Right atrium auricular region (tissue), 2 donors: ENCODE measurements at regions not wholly inside any gene's neighbourhood (a gene's known extent, or its start where the extent isn't known, plus 50 kb on each side); places are given as distances from the start of the nearest gene placed in this dataset.

Experiments used
- DNase-seq: peaks from one replicate; pipeline ENCODE4 v3.0.0-alpha.2; 2019; ENCODE audit warnings: low spot score
- H3K27ac ChIP-seq, 2 donors: fragments of 200-600 bp; sonication (generic); 1 replicate in 1 of 2; 2 replicates in 1 of 2; pipeline ENCODE4 v1.5.1; 2016 to 2019
- H3K27me3 ChIP-seq, 2 donors: fragments of 200-600 bp; sonication (generic); one replicate each; pipeline versions ENCODE4 v1.5.1 to v1.6.0; 2017 to 2019
- H3K36me3 ChIP-seq: fragments of 200-600 bp; sonication (generic); one replicate; pipeline ENCODE4 v1.5.1; 2016
- H3K4me1 ChIP-seq, 2 donors: fragments of 200-600 bp; sonication (generic); one replicate each; pipeline versions ENCODE4 v1.5.1 to v1.6.0; 2017 to 2019
- H3K4me3 ChIP-seq, 2 donors: fragments of 200-600 bp; sonication (generic); 1 replicate in 1 of 2; 2 replicates in 1 of 2; pipeline ENCODE4 v1.5.1; 2017 to 2019; ENCODE audit warnings: mild to moderate bottlenecking in 1 of 2, moderate library complexity in 1 of 2
- H3K9me3 ChIP-seq, 2 donors: fragments of 200-600 bp; sonication (generic); one replicate each; pipeline ENCODE4 v1.5.1; 2019
- CTCF ChIP-seq, 2 donors: fragments of 200-600 bp; sonication (generic); IDR thresholded peaks; one replicate each; pipeline ENCODE4 v1.5.1; 2019; ENCODE audit warnings: antibody characterized with exemption in 2 of 2

- peaks cover 0 to 12% of the 10 kb centered on the region in 2 donors for H3K9me3 ChIP-seq
- H3K36me3 ChIP-seq = no peaks in the 10 kb centered on the region
- H3K27me3 ChIP-seq = no peaks in the 10 kb centered on the region
- no peak overlapping the region for H3K4me3 ChIP-seq
- no peaks in the 10 kb centered on the region for H3K4me1 ChIP-seq
- DNase-seq = no peak
- no peak for TF ChIP-seq CTCF (IDR thresholded peaks at IDR 0.05)
- H3K27ac ChIP-seq = no peak overlapping the region
These were observed 200.0 kb upstream of the MKI67 start for GRCh38 chr10:128326251-128326650.

- H3K36me3 ChIP-seq = no peaks in the 10 kb centered on the region
- H3K9me3 ChIP-seq = peaks cover 0 to 12% of the 10 kb centered on the region in 2 donors
- no peak for TF ChIP-seq CTCF (IDR thresholded peaks at IDR 0.05)
- H3K27ac ChIP-seq = no peak overlapping the region
- H3K27me3 ChIP-seq = no peaks in the 10 kb centered on the region
- no peaks in the 10 kb centered on the region for H3K4me1 ChIP-seq
- no peak for DNase-seq
- H3K4me3 ChIP-seq = no peak overlapping the region
These were observed 200.6 kb upstream of the MKI67 start for GRCh38 chr10:128326851-128327250.

GRCh38 chr10:128336401-128336800 is 210.2 kb upstream of the MKI67 start:
- Histone ChIP-seq H3K4me3 (no peak overlapping the region), H3K36me3 (no peaks in the 10 kb centered on the region), H3K4me1 (peaks cover 0 to 11% of the 10 kb centered on the region in 2 donors), H3K9me3 (no peaks in the 10 kb centered on the region), H3K27ac (no peak overlapping the region), H3K27me3 (no peaks in the 10 kb centered on the region)
- TF ChIP-seq CTCF (IDR thresholded peaks at IDR 0.05) = no peak
- no peak for DNase-seq

GRCh38 chr10:128337860-128338378 is 211.7 kb upstream of the MKI67 start:
- H3K4me3 ChIP-seq = no peak overlapping the region
- DNase-seq = no peak
- no peaks in the 10 kb centered on the region for H3K9me3 ChIP-seq
- H3K4me1 ChIP-seq = peaks cover 0 to 11% of the 10 kb centered on the region in 2 donors
- peak overlapping the region in 1 of 2 donors; percentile 10 for H3K27ac ChIP-seq
- H3K36me3 ChIP-seq = no peaks in the 10 kb centered on the region
- no peaks in the 10 kb centered on the region for H3K27me3 ChIP-seq
- TF ChIP-seq CTCF (IDR thresholded peaks at IDR 0.05) = no peak

- Histone ChIP-seq H3K9me3 (no peaks in the 10 kb centered on the region), H3K4me3 (no peak overlapping the region), H3K27ac (no peak overlapping the region), H3K36me3 (no peaks in the 10 kb centered on the region), H3K4me1 (peaks cover 0 to 11% of the 10 kb centered on the region in 2 donors), H3K27me3 (no peaks in the 10 kb centered on the region)
- no peak for DNase-seq
- no peak for TF ChIP-seq CTCF (IDR thresholded peaks at IDR 0.05)
These were observed 212.7 kb upstream of the MKI67 start for GRCh38 chr10:128338951-128339350.

- no peaks in the 10 kb centered on the region for H3K27me3 ChIP-seq
- DNase-seq = no peak
- no peak for TF ChIP-seq CTCF (IDR thresholded peaks at IDR 0.05)
- H3K4me1 ChIP-seq = peaks cover 0 to 11% of the 10 kb centered on the region in 2 donors
- no peak overlapping the region for H3K4me3 ChIP-seq
- H3K27ac ChIP-seq = no peak overlapping the region
- no peaks in the 10 kb centered on the region for H3K9me3 ChIP-seq
- H3K36me3 ChIP-seq = no peaks in the 10 kb centered on the region
These were observed 213.5 kb upstream of the MKI67 start for GRCh38 chr10:128339753-128340152.
